ENCODE measurements at regions not wholly inside any gene's neighbourhood (a gene's known extent, or its start where the extent isn't known, plus 50 kb on each side); places are given as distances from the start of the nearest gene placed in this dataset.
A peak's percentile ranks its signal among the peaks of the same experiment; 100 is the strongest.

GRCh38 chr17:72008236-72008876 is 112.5 kb upstream of the SOX9 start:
- no peaks in the 10 kb centered on the region for H3K79me2 ChIP-seq (ENCODE audit: control insufficient read depth, insufficient read depth, low read length)
- peak overlapping the region; percentile 66 for H3K27ac ChIP-seq (ENCODE audit: control insufficient read depth, insufficient read depth, low read length)
- no peaks in the 10 kb centered on the region for H4K20me1 ChIP-seq (ENCODE audit: control insufficient read depth, extremely low read depth, insufficient read depth, low read length)
- peak overlapping the region in 2 of 3 experiments; percentile 22 to 44 for H3K4me3 ChIP-seq (ENCODE audit: control insufficient read depth in 2 of 3, extremely low read depth in 1 of 3, insufficient read depth in 2 of 3, low read depth in 1 of 3, low read length in 3 of 3)
- H3K36me3 ChIP-seq (ENCODE audit: control insufficient read depth in 2 of 2, extremely low read depth in 1 of 2, insufficient read depth in 2 of 2, low read length in 2 of 2) = no peaks in the 10 kb centered on the region
- no peaks in the 10 kb centered on the region for H3K9me3 ChIP-seq (ENCODE audit: control insufficient read depth, low read depth, low read length)
- H3K4me2 ChIP-seq (ENCODE audit: control insufficient read depth, extremely low read depth, insufficient read depth, low read depth, low read length) = peak overlapping the region; percentile 79
- TF ChIP-seq EZH2 (IDR thresholded peaks at IDR 0.05; ENCODE audit: low read length) (no peak), CTCF (optimal IDR thresholded peaks at IDR 0.05 in 1 of 3, IDR thresholded peaks at IDR 0.05 in 1 of 3, conservative IDR thresholded peaks at IDR 0.05 in 1 of 3; ENCODE audit: extremely low read depth in 1 of 3, insufficient read depth in 2 of 3, low read length in 3 of 3) (no peak)
- H2AFZ ChIP-seq (ENCODE audit: control insufficient read depth, low read length) = peak overlapping the region; percentile 80
- FAIRE-seq = peak; percentile 83
- dilution Hi-C loops (cut with MboI; ENCODE audit: extremely low pct_ligation_motif_present, low sequenced_read_pairs) = no loop called here
- H3K9ac ChIP-seq (ENCODE audit: control insufficient read depth, extremely low read depth, insufficient read depth, low read length) = peak overlapping the region; percentile 10
- H3K4me1 ChIP-seq (ENCODE audit: control insufficient read depth, extremely low read depth, insufficient read depth, low read length) = peaks cover 45% of the 10 kb centered on the region
- H3K27me3 ChIP-seq (ENCODE audit: control insufficient read depth, extremely low read depth, insufficient read depth, low read length) = no peaks in the 10 kb centered on the region
- DNase-seq (ENCODE audit: low read depth, low spot score) = peak; percentile 21
- H3K9me1 ChIP-seq (ENCODE audit: control insufficient read depth, extremely low read depth, insufficient read depth, low read length) = no peaks in the 10 kb centered on the region

GRCh38 chr17:72011561-72011960 is 109.3 kb upstream of the SOX9 start:
- peak overlapping the region; percentile 25 for H2AFZ ChIP-seq (ENCODE audit: control insufficient read depth, low read length)
- dilution Hi-C loops (cut with MboI; ENCODE audit: extremely low pct_ligation_motif_present, low sequenced_read_pairs) = no loop called here
- no peaks in the 10 kb centered on the region for H3K9me1 ChIP-seq (ENCODE audit: control insufficient read depth, extremely low read depth, insufficient read depth, low read length)
- H3K9ac ChIP-seq (ENCODE audit: control insufficient read depth, extremely low read depth, insufficient read depth, low read length) = no peak overlapping the region
- no peak overlapping the region for H3K4me3 ChIP-seq (ENCODE audit: control insufficient read depth in 2 of 3, extremely low read depth in 1 of 3, insufficient read depth in 2 of 3, low read depth in 1 of 3, low read length in 3 of 3)
- DNase-seq (ENCODE audit: low read depth, low spot score) (no peak), FAIRE-seq (peak; percentile 71)
- no peak for TF ChIP-seq EZH2 (IDR thresholded peaks at IDR 0.05; ENCODE audit: low read length)
- no peak for TF ChIP-seq CTCF (optimal IDR thresholded peaks at IDR 0.05 in 1 of 3, IDR thresholded peaks at IDR 0.05 in 1 of 3, conservative IDR thresholded peaks at IDR 0.05 in 1 of 3; ENCODE audit: extremely low read depth in 1 of 3, insufficient read depth in 2 of 3, low read length in 3 of 3)
- H3K4me1 ChIP-seq (ENCODE audit: control insufficient read depth, extremely low read depth, insufficient read depth, low read length) = peaks cover 32% of the 10 kb centered on the region
- no peaks in the 10 kb centered on the region for H3K9me3 ChIP-seq (ENCODE audit: control insufficient read depth, low read depth, low read length)
- no peaks in the 10 kb centered on the region for H3K36me3 ChIP-seq (ENCODE audit: control insufficient read depth in 2 of 2, extremely low read depth in 1 of 2, insufficient read depth in 2 of 2, low read length in 2 of 2)
- no peak overlapping the region for H3K4me2 ChIP-seq (ENCODE audit: control insufficient read depth, extremely low read depth, insufficient read depth, low read depth, low read length)
- H3K79me2 ChIP-seq (ENCODE audit: control insufficient read depth, insufficient read depth, low read length) = no peaks in the 10 kb centered on the region
- H4K20me1 ChIP-seq (ENCODE audit: control insufficient read depth, extremely low read depth, insufficient read depth, low read length) = no peaks in the 10 kb centered on the region
- H3K27me3 ChIP-seq (ENCODE audit: control insufficient read depth, extremely low read depth, insufficient read depth, low read length) = no peaks in the 10 kb centered on the region
- no peak overlapping the region for H3K27ac ChIP-seq (ENCODE audit: control insufficient read depth, insufficient read depth, low read length)

Data from keratinocyte (primary cell).